ENCODE measurements at regions not wholly inside any gene's neighbourhood (a gene's known extent, or its start where the extent isn't known, plus 50 kb on each side); places are given as distances from the start of the nearest gene placed in this dataset.

- DNase-seq = no peak
Observed at GRCh38 chr12:71071536-71072097, 86.2 kb downstream of the TSPAN8 start.

- DNase-seq = no peak
Observed at GRCh38 chr12:71070416-71071128, 87.2 kb downstream of the TSPAN8 start.

- no peak for DNase-seq
Observed at GRCh38 chr12:71069311-71069710, 88.5 kb downstream of the TSPAN8 start.

- DNase-seq = no peak
Observed at GRCh38 chr12:71063087-71063486, 94.7 kb downstream of the TSPAN8 start.

- no peak for DNase-seq
Observed at GRCh38 chr12:71061451-71061850, 96.3 kb downstream of the TSPAN8 start.

GRCh38 chr12:71060426-71060825 lies 97.4 kb downstream of the TSPAN8 start:
- no peak for DNase-seq

GRCh38 chr12:71057330-71057729 lies 100.5 kb downstream of the TSPAN8 start:
- DNase-seq = peak in 6 of 56 donors; percentile 1 to 49 (median 4)

- DNase-seq = no peak
Observed at GRCh38 chr12:71054551-71054950, 103.2 kb downstream of the TSPAN8 start.

- DNase-seq = no peak
Observed at GRCh38 chr12:71046215-71046614, 111.6 kb downstream of the TSPAN8 start.

GRCh38 chr12:71045781-71046180 lies 112.0 kb downstream of the TSPAN8 start:
- no peak for DNase-seq

- DNase-seq = no peak
Observed at GRCh38 chr12:71041476-71041875, 116.3 kb downstream of the TSPAN8 start.

- DNase-seq = no peak
Observed at GRCh38 chr12:71038960-71039359, 118.4 kb upstream of the PTPRR start.

GRCh38 chr12:71036526-71036925 lies 116.0 kb upstream of the PTPRR start:
- no peak for DNase-seq

GRCh38 chr12:71032933-71033332 lies 112.4 kb upstream of the PTPRR start:
- no peak for DNase-seq

GRCh38 chr12:71029302-71029701 lies 108.8 kb upstream of the PTPRR start:
- DNase-seq = no peak

- DNase-seq = no peak
Observed at GRCh38 chr12:71027856-71028255, 107.3 kb upstream of the PTPRR start.

- no peak for DNase-seq
Observed at GRCh38 chr12:71024827-71025226, 104.3 kb upstream of the PTPRR start.

GRCh38 chr12:71024281-71024680 lies 103.7 kb upstream of the PTPRR start:
- DNase-seq = no peak

GRCh38 chr12:71021491-71021890 lies 101.0 kb upstream of the PTPRR start:
- no peak for DNase-seq

- DNase-seq = no peak
Observed at GRCh38 chr12:71019282-71019831, 98.8 kb upstream of the PTPRR start.

GRCh38 chr12:71018682-71019081 lies 98.1 kb upstream of the PTPRR start:
- no peak for DNase-seq

GRCh38 chr12:71014180-71014785 lies 93.7 kb upstream of the PTPRR start:
- no peak for DNase-seq

- no peak for DNase-seq
Observed at GRCh38 chr12:71011261-71011660, 90.7 kb upstream of the PTPRR start.

All from amygdala (tissue), 56 donors.